ENCODE measurements at regions not wholly inside any gene's neighbourhood (a gene's known extent, or its start where the extent isn't known, plus 50 kb on each side); places are given as distances from the start of the nearest gene placed in this dataset.
"Not testable (repeated sequence)": the region's sequence is repeated elsewhere in the genome, so short reads cannot be mapped to it uniquely, and the experiment has no call there.

- no CpG with 5 or more reads among the region's 2 CpGs for WGBS (ENCODE audit: insufficient coverage)
- no peak overlapping the region for H3K27ac ChIP-seq (ENCODE audit: low read depth, low read length)
- no peak overlapping the region for H3K4me3 ChIP-seq (ENCODE audit: low read depth, low read length)
- no peaks in the 10 kb centered on the region for H3K27me3 ChIP-seq (ENCODE audit: control insufficient read depth, insufficient read depth, low read length)
- no peaks in the 10 kb centered on the region for H3K4me1 ChIP-seq (ENCODE audit: control insufficient read depth, insufficient read depth, low read length)
- H3K9me3 ChIP-seq (ENCODE audit: control insufficient read depth, insufficient read depth, low read length): no peaks in the 10 kb centered on the region
- no peaks in the 10 kb centered on the region for H3K36me3 ChIP-seq (ENCODE audit: control insufficient read depth, insufficient read depth, low read length)
- DNase-seq (ENCODE audit: low read depth in 4 of 6, low spot score in 6 of 6): no peak
Observed at GRCh38 chr4:132125131-132125530, 1024.0 kb upstream of the PCDH10 start.

GRCh38 chr4:132132433-132132832, 1016.7 kb upstream of the PCDH10 start:
- H3K27me3 ChIP-seq (ENCODE audit: control insufficient read depth, insufficient read depth, low read length): no peaks in the 10 kb centered on the region
- no peak overlapping the region for H3K4me3 ChIP-seq (ENCODE audit: low read depth, low read length)
- no peak overlapping the region for H3K27ac ChIP-seq (ENCODE audit: low read depth, low read length)
- DNase-seq (ENCODE audit: low read depth in 4 of 6, low spot score in 6 of 6): no peak
- WGBS (ENCODE audit: insufficient coverage): no CpG with 5 or more reads among the region's 2 CpGs
- no peaks in the 10 kb centered on the region for H3K4me1 ChIP-seq (ENCODE audit: control insufficient read depth, insufficient read depth, low read length)
- H3K9me3 ChIP-seq (ENCODE audit: control insufficient read depth, insufficient read depth, low read length): no peaks in the 10 kb centered on the region
- no peaks in the 10 kb centered on the region for H3K36me3 ChIP-seq (ENCODE audit: control insufficient read depth, insufficient read depth, low read length)

GRCh38 chr4:132169660-132170059, 979.4 kb upstream of the PCDH10 start:
- Histone ChIP-seq H3K27ac (ENCODE audit: low read depth, low read length) (no peak overlapping the region), H3K9me3 (ENCODE audit: control insufficient read depth, insufficient read depth, low read length) (no peaks in the 10 kb centered on the region), H3K27me3 (ENCODE audit: control insufficient read depth, insufficient read depth, low read length) (no peaks in the 10 kb centered on the region), H3K4me3 (ENCODE audit: low read depth, low read length) (no peak overlapping the region), H3K4me1 (ENCODE audit: control insufficient read depth, insufficient read depth, low read length) (no peaks in the 10 kb centered on the region), H3K36me3 (ENCODE audit: control insufficient read depth, insufficient read depth, low read length) (no peaks in the 10 kb centered on the region)
- DNase-seq (ENCODE audit: low read depth in 4 of 6, low spot score in 6 of 6): no peak
- 95% methylated on average over 5 of the region's 5 CpGs for WGBS (ENCODE audit: insufficient coverage)

GRCh38 chr4:132180020-132180427, 969.1 kb upstream of the PCDH10 start:
- no peak overlapping the region for H3K27ac ChIP-seq (ENCODE audit: low read depth, low read length)
- no CpG with 5 or more reads among the region's 2 CpGs for WGBS (ENCODE audit: insufficient coverage)
- no peaks in the 10 kb centered on the region for H3K36me3 ChIP-seq (ENCODE audit: control insufficient read depth, insufficient read depth, low read length)
- no peak for DNase-seq (ENCODE audit: low read depth in 4 of 6, low spot score in 6 of 6)
- H3K4me3 ChIP-seq (ENCODE audit: low read depth, low read length): no peak overlapping the region
- H3K4me1 ChIP-seq (ENCODE audit: control insufficient read depth, insufficient read depth, low read length): no peaks in the 10 kb centered on the region
- no peaks in the 10 kb centered on the region for H3K27me3 ChIP-seq (ENCODE audit: control insufficient read depth, insufficient read depth, low read length)
- no peaks in the 10 kb centered on the region for H3K9me3 ChIP-seq (ENCODE audit: control insufficient read depth, insufficient read depth, low read length)

GRCh38 chr4:132195176-132195575, 953.9 kb upstream of the PCDH10 start:
- Histone ChIP-seq H3K4me1 (ENCODE audit: control insufficient read depth, insufficient read depth, low read length) (no peaks in the 10 kb centered on the region), H3K36me3 (ENCODE audit: control insufficient read depth, insufficient read depth, low read length) (no peaks in the 10 kb centered on the region), H3K27me3 (ENCODE audit: control insufficient read depth, insufficient read depth, low read length) (no peaks in the 10 kb centered on the region), H3K9me3 (ENCODE audit: control insufficient read depth, insufficient read depth, low read length) (no peaks in the 10 kb centered on the region), H3K4me3 (ENCODE audit: low read depth, low read length) (no peak overlapping the region), H3K27ac (ENCODE audit: low read depth, low read length) (no peak overlapping the region)
- WGBS (ENCODE audit: insufficient coverage): no CpG with 5 or more reads among the region's 3 CpGs
- DNase-seq (ENCODE audit: low read depth in 4 of 6, low spot score in 6 of 6): peak in 1 of 6 donors; percentile 2

GRCh38 chr4:132203618-132204017, 945.5 kb upstream of the PCDH10 start:
- DNase-seq (ENCODE audit: low read depth in 4 of 6, low spot score in 6 of 6): peak in 1 of 6 donors; percentile 18
- Histone ChIP-seq H3K4me1 (ENCODE audit: control insufficient read depth, insufficient read depth, low read length) (no peaks in the 10 kb centered on the region), H3K9me3 (ENCODE audit: control insufficient read depth, insufficient read depth, low read length) (no peaks in the 10 kb centered on the region), H3K36me3 (ENCODE audit: control insufficient read depth, insufficient read depth, low read length) (no peaks in the 10 kb centered on the region), H3K27me3 (ENCODE audit: control insufficient read depth, insufficient read depth, low read length) (no peaks in the 10 kb centered on the region), H3K27ac (ENCODE audit: low read depth, low read length) (no peak overlapping the region), H3K4me3 (ENCODE audit: low read depth, low read length) (no peak overlapping the region)
- WGBS (ENCODE audit: insufficient coverage): 80% methylated on average over 1 of the region's 2 CpGs

GRCh38 chr4:132214519-132214918, 934.6 kb upstream of the PCDH10 start:
- Histone ChIP-seq H3K27ac (ENCODE audit: low read depth, low read length) (no peak overlapping the region), H3K27me3 (ENCODE audit: control insufficient read depth, insufficient read depth, low read length) (no peaks in the 10 kb centered on the region), H3K9me3 (ENCODE audit: control insufficient read depth, insufficient read depth, low read length) (no peaks in the 10 kb centered on the region), H3K4me1 (ENCODE audit: control insufficient read depth, insufficient read depth, low read length) (no peaks in the 10 kb centered on the region), H3K4me3 (ENCODE audit: low read depth, low read length) (no peak overlapping the region), H3K36me3 (ENCODE audit: control insufficient read depth, insufficient read depth, low read length) (no peaks in the 10 kb centered on the region)
- 86% methylated on average over 1 of the region's 2 CpGs for WGBS (ENCODE audit: insufficient coverage)
- no peak for DNase-seq (ENCODE audit: low read depth in 4 of 6, low spot score in 6 of 6)

- Histone ChIP-seq H3K36me3 (ENCODE audit: control insufficient read depth, insufficient read depth, low read length) (no peaks in the 10 kb centered on the region), H3K27me3 (ENCODE audit: control insufficient read depth, insufficient read depth, low read length) (no peaks in the 10 kb centered on the region), H3K4me1 (ENCODE audit: control insufficient read depth, insufficient read depth, low read length) (no peaks in the 10 kb centered on the region), H3K27ac (ENCODE audit: low read depth, low read length) (no peak overlapping the region), H3K4me3 (ENCODE audit: low read depth, low read length) (no peak overlapping the region), H3K9me3 (ENCODE audit: control insufficient read depth, insufficient read depth, low read length) (no peaks in the 10 kb centered on the region)
- WGBS (ENCODE audit: insufficient coverage): 100% methylated on average over 1 of the region's 1 CpG
- DNase-seq (ENCODE audit: low read depth in 4 of 6, low spot score in 6 of 6): no peak
Observed at GRCh38 chr4:132218406-132218805, 930.7 kb upstream of the PCDH10 start.

- H3K9me3 ChIP-seq (ENCODE audit: control insufficient read depth, insufficient read depth, low read length): peaks cover 2% of the 10 kb centered on the region
- H3K4me3 ChIP-seq (ENCODE audit: low read depth, low read length): no peak overlapping the region
- no peaks in the 10 kb centered on the region for H3K36me3 ChIP-seq (ENCODE audit: control insufficient read depth, insufficient read depth, low read length)
- DNase-seq (ENCODE audit: low read depth in 4 of 6, low spot score in 6 of 6): no peak
- WGBS (ENCODE audit: insufficient coverage): 89% methylated on average over 5 of the region's 9 CpGs
- no peak overlapping the region for H3K27ac ChIP-seq (ENCODE audit: low read depth, low read length)
- no peaks in the 10 kb centered on the region for H3K27me3 ChIP-seq (ENCODE audit: control insufficient read depth, insufficient read depth, low read length)
- no peaks in the 10 kb centered on the region for H3K4me1 ChIP-seq (ENCODE audit: control insufficient read depth, insufficient read depth, low read length)
Observed at GRCh38 chr4:132227151-132227856, 921.8 kb upstream of the PCDH10 start.

- H3K36me3 ChIP-seq (ENCODE audit: control insufficient read depth, insufficient read depth, low read length); H3K27me3 ChIP-seq (ENCODE audit: control insufficient read depth, insufficient read depth, low read length); H3K4me3 ChIP-seq (ENCODE audit: low read depth, low read length); H3K4me1 ChIP-seq (ENCODE audit: control insufficient read depth, insufficient read depth, low read length); DNase-seq (ENCODE audit: low read depth in 4 of 6, low spot score in 6 of 6); H3K9me3 ChIP-seq (ENCODE audit: control insufficient read depth, insufficient read depth, low read length); H3K27ac ChIP-seq (ENCODE audit: low read depth, low read length): not testable (repeated sequence)
- 75% methylated on average over 8 of the region's 11 CpGs for WGBS (ENCODE audit: insufficient coverage)
Observed at GRCh38 chr4:132227857-132228165, 921.3 kb upstream of the PCDH10 start.
